Pulmonary artery endothelial cell (primary cell): ENCODE measurements at regions not wholly inside any gene's neighbourhood (a gene's known extent, or its start where the extent isn't known, plus 50 kb on each side); places are given as distances from the start of the nearest gene placed in this dataset.
"Not testable (repeated sequence)": the region's sequence is repeated elsewhere in the genome, so short reads cannot be mapped to it uniquely, and the experiment has no call there.

Source experiments
- DNase-seq: peaks from one replicate; pipeline ENCODE4 v3.0.0-alpha.2; 2011; ENCODE audit warnings: low read depth, low spot score

DNA sequence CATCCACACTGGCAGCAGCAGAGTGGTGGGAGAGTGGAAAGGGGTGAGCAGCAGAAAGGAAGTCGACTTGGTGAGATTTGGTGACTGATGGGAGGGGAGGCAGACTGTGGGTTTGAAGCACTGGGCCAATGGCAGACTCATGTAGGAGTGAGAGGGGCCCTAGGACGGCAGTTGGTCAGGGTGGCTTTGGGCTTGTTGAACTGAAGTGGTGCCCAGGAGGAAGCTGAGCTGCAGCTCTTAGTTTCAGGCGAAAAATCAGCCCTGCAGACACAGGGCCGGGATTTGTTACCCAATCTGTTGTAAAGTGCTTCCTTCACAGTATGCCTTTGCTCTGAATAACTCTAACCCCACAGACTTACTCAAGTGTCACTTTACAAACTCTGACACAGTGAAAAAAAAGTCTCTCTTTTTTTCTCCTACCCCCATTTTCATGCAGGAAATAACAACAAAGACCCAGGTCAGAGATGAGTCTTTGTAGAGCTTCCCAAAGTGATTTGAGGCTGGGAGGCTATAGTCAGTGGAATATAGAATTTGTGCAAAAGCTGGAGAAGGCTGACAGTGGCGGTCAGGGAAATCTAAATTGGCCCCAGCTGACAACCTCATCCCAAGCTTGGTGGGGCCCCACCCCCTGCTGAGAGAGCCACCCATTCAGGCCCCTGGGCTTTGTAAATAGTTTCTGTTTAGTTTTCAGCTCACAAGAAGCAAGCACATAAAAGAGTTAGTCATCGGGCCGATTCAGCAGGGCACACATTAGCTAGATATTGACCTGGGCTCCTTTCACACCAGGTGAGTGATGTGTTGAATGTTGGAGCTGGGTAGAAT, 226.9 kb downstream of the VAPA start:
- no peak for DNase-seq

DNA sequence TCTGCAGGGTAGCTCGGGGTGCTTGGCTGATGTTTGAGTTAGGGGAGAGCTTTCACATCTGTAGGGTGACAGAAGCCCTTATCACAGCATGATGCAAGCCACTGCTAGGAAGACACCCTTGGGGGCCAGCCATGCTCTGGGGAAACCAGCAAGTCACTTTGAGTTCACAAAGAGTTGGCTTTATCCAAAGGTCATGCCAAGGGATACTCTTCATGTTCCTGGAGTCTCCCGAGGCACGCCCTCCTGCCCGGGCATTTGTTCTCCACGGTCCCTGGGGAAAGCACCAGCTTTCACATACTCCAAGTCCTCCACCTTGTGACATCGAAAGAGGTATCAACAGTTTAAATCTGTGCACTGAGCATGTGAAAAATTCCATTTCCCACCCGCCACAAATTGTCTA, 227.7 kb downstream of the VAPA start:
- DNase-seq, result no peak

DNA sequence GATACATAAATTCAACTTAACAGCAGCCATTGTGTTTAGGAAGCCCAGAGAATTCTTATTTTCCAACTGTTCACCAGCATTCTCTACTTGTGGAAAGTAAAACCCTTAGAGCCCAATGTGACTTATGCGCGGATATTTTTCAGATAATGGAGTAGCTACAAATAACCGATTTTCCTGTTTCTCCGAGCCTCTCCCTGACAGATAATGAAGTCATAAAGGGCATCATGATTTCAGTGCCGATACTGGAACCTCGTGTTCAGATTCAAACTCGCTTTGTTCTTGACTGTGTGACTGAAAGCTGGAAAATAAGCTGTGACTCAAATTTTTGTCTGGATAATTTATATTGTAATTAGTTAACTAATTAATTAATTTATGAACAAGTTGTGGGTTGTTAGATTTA, 228.2 kb downstream of the VAPA start:
- no peak for DNase-seq

DNA sequence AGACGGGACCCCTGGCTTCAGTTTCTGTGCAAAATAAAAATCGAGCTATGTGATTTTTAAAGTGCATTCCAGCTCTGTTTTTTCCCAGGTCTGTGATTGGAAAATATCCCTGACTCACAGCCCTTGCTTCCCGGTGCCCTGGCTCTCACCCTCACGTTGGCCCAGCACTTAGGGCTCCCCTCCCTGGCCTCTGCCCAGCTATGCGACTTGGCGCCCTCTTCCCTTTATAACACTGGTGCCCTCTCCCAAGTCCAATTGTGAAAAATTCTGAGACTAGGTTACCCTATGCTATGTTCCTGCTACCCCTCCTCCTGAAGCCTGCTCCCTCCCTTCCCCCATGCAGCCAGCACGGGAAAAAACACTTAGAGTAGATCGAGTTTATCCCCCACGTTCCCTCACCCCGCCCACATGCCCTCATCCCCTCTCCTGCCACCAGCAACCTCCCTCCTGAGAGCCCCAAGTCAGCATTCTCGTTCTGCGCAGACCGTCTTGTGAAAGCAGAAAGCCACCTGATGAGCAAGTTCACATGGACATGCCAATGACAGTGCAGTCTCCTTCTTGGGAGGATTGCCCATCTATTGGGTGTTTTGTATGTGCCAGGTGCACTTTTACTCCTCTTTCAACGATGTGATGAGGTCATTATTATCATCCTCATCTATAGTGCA, 228.8 kb downstream of the VAPA start:
- DNase-seq, result no peak

DNA sequence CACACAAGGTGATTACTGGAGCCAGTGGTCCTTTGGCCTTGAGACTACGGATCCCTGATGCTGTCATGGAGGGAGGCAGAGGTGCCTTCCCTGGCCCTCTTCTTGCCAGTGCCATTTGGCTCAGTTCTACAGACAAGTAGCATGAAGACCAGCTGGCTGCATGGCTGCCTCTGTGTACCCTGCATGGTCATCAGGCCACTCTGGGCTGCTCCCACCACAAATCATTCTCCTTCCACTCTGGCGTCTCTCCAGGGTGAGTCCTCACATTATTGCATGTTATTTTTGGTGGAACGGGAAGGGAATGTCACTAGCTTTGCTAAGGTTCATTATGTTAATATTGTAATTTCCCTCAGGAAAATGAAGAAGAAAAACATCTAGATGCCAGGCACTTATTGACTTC, 229.8 kb downstream of the VAPA start:
- DNase-seq, result no peak

DNA sequence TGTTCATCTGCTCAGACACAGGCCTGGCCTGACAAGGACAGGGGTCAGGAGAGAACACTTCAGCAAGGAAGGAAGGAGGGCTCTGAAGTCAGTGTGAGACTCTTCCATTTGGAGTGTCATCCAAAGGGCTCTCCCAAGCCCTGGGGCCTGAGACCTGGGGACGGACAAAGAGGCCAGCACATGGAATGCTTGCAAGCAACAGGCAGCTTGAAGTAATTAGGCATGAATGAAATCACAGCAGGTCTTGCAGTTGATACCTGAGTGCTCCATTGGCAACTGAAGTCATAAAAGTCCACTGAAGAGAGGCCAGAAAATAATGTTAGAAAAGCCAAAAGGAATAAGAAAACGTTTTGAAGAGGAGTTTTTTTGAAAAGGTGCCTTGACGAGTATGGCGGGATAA, 231.7 kb downstream of the VAPA start:
- no peak for DNase-seq

DNA sequence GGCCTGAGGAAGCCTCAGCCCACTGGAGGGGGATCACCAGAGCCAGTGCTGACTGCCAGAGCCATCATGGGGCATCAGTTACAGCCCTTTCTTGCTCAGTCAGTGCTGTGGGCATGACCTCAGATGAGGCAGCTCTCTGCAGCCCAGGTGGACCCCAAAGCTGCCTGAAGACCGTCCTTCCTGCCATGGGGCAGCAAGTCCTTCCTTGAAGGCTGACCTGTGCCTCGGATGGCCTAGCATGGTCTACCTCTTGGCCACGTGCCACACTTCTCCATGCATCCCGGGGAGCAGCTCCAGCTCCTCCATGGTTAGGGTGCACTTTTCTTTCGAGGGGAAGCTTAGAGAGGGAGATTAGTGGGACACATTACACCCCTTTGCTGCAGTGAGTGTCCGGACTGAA, 233.4 kb downstream of the VAPA start:
- no peak for DNase-seq

DNA sequence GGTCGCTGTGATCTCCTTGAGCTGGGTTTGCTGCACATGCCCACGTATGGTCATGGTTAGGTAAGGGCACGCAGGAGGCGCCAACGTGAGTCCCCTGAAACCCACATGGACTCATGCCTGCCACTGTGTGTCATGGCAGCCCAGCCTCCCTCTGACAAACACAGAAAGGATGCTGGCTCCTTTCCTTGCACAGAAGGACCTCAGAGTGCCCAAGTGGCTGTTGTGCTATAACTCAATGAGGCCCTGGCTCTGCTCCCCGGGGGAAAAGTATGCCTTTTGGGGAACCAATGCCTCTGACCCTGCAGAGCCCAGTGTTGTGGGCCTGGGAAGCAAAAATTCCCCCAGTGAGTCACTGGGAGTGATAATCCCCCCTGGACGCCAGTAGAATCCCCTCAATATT, 233.9 kb downstream of the VAPA start:
- DNase-seq, result no peak

DNA sequence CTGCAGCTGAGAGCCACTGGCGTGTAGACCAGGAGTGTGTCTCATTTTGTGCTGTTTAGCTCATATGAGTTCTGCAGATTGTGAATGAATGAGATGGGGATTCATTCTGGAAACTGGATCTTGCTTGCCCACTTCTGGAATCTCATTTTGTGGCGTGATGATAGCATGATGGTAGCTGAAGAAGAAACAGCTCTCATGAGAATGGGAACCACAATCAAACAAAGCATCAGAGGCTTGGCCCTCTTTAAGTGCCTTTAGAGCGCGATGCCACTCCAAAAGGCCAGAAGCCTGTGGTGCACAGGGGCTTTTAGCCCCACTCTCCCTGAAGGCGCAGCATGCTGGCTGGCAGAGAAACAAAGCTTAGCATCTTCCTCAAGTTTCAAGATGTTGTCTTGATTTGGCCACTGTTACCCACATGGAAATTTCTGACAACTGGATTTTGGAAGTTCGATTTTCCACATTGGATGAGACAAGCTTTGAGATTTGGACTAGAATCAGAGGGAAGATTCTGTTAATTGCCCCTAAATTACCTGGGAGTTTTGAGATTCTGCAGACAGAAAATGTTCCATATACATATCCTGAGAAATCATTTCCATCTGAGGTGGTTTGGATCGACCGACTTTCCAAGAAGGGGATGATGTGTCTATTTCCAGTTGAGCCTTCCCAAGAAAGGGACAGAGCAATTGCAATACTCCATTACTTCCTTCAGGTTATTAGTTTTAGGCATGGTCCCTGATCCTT, 234.5 kb downstream of the VAPA start:
- DNase-seq, result no peak

DNA sequence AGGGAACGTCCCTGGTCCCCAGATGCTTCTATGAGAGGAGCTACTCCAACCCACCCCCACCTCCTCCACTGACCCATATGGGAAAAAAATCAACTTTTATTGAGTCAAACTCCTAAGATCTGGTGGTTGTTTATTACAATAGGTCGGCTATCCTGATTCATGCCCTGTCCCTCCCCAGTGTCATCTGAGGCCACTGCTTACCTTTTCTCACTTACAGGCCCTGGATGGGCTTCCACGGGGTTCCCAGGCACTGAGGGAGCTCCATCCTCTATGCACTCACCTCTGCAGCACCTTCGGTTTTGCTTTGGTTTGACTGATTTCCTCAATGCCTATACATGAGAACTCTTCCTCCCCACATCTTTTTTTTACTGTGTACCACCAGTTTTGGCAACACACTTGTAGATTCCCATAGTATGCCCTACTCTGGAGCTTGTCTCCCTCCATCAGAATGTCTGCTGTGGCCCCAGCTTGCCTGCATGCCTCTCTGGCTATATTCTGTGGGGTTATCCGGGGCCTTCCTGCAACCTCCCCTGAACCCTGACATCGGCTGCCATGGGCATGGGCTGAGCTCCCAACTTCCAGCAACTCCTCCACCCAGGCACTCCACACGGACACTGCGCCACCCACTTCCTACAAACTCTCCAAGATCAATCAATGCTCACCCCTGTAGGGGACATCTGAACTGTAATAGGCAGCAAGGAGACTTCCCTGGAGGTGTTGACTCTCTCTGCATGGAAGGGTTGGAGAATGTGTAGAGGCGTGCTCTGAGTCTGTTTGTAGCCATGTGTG, 236.1 kb downstream of the VAPA start:
- DNase-seq, result no peak

DNA sequence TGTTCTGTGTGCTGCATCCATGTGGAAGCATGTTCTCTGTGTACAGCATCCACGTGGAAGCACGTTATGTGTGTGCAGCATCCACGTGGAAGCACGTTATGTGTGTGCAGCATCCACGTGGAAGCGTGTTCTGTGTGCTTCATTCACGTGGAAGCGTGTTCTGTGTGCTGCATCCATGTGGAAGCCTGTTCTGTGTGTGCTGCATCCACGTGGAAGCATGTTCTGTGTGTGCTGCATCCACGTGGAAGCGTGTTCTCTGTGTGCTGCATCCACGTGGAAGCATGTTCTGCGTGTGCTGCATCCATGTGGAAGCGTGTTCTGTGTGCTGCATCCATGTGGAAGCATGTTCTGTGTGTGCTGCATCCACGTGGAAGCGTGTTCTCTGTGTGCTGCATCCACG, 236.8 kb downstream of the VAPA start:
- DNase-seq, result not testable (repeated sequence)

DNA sequence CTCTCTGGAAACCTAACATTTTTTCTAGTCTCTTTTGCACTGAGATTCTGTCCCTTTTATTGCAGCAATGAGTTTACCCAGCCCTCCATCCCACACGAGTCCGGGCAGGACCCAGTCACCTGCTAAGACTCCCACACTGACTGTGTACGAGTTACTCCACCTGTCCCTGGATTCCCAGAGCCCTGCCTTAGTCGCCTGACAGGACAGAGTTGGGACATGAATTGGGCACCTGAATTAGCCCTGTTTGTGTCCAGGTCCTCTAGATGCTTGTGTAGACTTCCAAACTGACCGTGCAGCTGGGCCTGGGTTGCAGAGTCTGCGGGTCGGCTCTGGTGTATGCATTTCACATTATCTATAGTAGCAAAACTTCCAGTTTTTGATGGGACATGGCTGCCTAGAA, 238.7 kb downstream of the VAPA start:
- no peak for DNase-seq

DNA sequence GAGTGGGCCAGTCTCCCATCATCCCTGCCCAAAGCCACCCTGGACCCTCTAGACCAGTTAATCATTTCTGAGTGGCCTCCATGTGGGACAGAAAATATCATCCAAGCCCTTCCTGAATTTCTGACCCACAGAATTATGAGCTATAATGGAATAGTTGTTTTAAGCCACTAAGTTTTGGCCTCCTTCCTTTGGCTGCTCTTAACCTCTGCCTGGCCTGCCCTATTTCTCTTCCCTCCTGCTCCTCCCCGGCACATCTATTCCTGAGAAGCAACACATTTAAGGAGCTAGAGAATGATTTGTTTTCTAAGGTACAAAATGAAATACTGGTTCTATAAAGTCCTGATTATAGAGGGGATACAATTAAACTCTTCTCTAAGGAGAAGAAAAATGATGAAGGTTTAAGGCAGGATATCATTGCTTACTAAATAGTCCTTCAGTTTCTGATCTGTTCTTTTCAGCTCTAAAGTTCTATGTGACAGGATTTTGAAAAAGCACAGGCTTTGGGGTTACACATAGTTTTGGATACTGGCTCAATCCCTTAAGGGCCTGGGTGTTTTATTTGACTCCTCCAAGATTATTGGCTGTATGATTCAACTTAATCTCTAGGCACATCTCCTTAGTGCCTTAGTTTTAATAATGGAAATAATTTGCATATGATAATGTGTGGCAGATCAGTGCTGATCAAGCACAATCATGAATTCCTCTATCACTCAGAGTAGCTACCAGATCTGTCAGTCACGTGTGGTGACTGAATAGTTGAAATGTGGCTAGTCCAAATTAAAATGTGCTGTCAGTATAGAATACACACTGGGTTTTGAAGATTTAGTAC, 240.3 kb downstream of the VAPA start:
- no peak for DNase-seq

DNA sequence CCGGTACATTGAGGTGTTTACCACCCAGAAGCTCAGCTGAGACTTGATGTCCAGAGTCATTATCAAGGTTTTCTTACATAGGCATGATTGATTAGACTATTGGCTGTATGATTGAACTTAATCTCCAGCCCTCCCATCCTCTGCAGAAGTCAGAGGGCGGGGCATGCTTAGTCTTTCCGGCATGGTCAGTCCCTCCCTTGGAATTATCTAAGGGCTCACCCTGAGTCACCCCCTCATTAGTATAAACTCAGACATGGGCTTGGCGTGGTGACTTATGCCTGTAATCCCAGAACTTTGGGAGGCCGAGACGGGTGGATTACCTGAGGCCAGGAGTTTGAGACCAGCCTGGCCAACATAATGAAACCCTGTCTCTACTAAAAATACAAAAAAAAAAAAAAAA, 243.9 kb downstream of the VAPA start:
- no peak for DNase-seq

DNA sequence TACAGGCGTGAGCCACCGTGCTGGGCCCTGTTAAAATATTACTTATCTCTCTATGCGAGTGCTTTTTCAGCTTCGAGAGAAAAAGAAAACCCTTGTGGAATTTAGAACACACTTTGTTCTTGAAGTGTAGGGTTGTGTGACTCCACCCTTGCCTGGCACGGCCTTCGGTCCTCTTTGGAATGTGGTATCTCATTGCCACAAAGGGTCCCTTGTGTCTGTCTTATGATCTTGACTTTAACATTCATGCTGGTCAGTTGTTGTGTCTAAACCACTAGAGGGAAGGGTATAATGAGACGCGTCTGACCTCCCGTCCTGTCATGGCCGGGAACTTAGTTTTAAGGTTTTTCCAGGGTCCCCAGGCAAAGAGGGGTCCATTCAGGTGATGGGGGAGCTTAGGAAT, 246.4 kb downstream of the VAPA start:
- DNase-seq, result no peak

DNA sequence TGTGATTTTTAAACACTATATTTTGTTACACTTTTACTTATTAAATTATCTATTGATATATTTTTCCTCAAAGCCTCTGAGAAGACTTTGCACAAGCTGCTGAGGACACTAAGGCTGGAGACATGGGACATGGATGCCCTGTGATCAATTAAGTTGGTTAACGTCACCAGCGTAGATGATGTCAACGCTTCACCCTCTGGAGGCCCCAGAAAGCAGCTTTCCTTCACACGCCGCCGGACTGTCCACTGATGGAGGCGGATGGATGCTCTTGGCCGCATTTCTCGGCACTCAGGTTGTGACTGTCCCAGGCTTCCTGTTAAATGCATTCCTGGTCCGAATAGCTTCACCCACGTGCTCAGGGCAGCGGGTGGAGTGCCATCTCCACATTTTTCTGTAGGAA, 247.5 kb downstream of the VAPA start:
- DNase-seq, result no peak

DNA sequence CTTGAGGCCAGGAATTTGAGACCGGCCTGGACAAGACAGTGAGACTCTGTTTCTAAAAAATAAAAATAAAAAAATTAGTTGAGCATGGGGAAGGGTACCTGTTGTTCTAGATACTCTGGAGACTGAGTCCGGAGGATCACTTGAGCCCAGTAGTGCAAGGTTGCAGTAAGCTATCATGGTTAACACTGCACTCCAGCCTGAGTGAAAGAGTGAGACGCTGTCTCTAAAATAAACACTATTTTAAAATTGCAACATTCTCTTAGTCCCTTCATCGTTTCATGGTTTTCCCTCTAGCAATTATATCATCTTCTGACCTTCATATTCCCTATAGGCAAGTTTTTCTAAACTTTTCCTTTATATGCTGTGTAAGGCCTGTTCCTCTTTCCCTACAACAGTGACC, 248.5 kb downstream of the VAPA start:
- DNase-seq, result no peak

DNA sequence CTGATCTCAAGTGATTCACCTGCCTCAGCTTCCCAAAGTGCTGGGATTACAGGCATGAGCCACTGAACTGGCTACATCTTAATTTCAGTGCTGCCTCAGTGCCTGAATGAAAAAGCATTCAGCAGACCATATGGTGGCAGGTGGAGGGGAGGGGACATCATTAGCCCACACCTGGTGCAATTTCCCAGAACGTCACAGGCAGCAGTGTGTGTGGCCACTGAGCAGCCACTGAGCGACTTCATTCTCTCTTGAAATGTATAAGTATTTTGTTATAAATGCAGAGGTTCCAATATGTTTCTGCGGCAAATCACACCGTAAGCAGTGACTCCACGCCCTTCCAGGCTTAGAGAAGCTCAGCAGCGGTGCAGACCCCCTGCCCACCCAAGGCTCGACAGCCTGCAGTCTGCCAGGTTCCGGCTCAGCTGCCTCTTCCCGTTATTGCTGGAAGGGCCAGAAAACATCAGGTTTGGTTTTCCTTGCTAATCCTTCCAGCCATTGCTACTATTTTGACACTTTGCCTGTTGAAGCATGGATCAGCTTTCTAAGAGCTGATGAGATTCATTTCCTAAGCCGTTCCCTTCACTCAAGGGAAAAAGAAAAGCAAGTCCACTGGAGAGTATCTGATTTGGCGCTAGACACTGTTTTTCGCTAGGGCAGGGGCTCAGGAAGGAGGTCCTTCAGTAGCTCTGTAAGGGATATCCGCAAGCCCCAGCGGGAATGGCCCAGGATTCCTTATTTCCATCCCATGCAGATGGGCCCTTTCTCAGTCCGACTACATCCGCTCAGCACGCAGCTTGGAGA, 250.7 kb downstream of the VAPA start:
- DNase-seq, result no peak

DNA sequence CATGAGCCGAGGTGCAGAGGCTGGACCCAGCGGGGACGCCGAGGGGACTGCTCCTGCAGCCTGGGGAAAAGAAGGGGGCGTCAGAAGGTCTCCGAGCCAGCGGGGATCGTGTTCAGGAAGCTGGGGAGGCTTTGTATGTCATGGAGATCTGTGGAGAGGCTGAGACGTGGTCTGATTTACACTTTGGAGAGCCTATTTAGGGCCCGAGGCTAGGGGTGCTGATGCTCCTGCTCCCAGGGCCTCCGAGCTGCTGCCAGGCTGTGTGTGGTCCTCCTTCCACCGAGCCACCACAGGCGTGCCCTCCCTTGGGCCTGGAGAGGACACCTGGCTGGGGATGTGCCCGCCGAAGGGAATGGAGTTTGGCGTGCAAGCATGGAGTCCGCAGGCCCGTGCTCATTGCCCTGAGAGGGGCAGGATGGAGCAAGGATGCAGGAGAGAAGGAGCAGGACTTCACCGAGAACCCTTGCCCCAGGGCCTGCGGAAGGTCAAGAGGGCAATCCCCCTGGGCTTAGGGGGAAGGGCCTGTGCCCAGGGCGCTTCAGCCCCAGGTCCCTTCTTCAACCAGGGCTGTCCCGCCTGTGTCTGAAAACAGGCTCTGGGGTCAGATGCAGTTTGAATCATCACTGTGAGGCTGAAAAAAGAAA, 252.5 kb downstream of the VAPA start:
- no peak for DNase-seq

DNA sequence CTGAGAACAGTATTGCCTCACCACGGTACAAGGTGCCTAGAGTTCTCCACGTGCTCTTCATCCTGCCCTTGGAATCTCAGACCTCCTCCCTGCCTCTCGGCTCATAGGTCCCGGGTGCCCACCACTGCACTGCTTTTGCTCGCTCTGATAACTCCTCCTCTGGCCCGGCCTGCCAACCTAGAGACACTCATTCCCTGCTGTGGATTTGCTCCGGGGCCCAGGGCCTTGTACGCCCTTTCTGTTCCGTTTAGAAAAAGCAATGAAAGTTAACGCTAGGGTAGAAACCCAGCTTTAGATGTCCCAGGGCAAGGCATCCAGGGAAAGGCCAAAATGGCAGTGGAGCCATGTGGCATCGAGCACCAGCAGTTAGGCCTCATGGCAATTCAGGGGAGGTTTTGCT, 253.9 kb downstream of the VAPA start:
- no peak for DNase-seq
